ENCODE measurements at regions not wholly inside any gene's neighbourhood (a gene's known extent, or its start where the extent isn't known, plus 50 kb on each side); places are given as distances from the start of the nearest gene placed in this dataset.

DNA sequence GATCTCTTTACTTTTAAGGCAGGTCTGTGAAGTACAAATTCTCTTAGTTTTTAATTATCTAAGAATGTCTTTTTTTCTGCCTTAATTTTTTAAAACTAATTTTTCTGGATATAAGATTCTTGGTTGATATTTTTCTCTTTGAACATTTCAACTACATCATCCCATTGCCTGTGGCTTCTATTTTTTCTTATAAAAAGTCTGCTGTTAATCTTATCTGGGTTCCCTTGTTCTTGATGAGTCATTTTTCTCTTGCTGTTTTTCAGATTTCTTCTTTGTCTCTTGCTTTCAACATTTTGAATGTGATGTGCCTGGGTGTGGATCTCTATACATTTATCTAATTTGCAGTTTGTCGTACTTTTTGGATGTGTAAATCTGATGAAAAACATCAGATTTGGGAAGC lies 525.2 kb upstream of the PBX1 start:
- H3K4me3 ChIP-seq (ENCODE audit: low read depth, low read length): no peak overlapping the region
- no peak for DNase-seq (ENCODE audit: low read depth)
- no peak for TF ChIP-seq CTCF (IDR thresholded peaks at IDR 0.05; ENCODE audit: control insufficient read depth, extremely low read depth, insufficient read depth)

GRCh38 chr1:164040754-164041153 lies 518.2 kb upstream of the PBX1 start:
- no peak for TF ChIP-seq CTCF (IDR thresholded peaks at IDR 0.05; ENCODE audit: control insufficient read depth, extremely low read depth, insufficient read depth)
- DNase-seq (ENCODE audit: low read depth): no peak
- H3K4me3 ChIP-seq (ENCODE audit: low read depth, low read length): no peak overlapping the region

DNA sequence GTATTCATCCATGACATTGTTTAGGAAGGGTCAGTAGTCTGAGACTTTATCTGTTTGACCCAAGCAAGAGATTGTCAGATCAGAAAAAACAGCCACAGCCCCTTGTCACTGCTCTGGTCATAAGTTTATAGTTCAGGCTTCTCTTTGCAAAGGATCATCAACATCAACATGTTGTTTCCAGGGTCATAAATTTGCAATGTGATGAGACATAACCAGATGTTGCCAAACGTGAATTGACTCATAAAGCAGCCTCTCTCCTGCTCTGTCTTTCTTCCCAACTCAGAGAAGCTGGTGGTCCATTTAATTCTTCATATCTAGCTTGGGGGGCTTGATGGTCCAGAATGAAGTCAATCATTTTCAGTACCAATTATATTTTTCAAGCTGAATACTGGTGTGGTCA lies 507.2 kb upstream of the PBX1 start:
- no peak overlapping the region for H3K4me3 ChIP-seq (ENCODE audit: low read depth, low read length)
- TF ChIP-seq CTCF (IDR thresholded peaks at IDR 0.05; ENCODE audit: control insufficient read depth, extremely low read depth, insufficient read depth): no peak
- DNase-seq (ENCODE audit: low read depth): no peak

GRCh38 chr1:164054331-164054730 lies 504.7 kb upstream of the PBX1 start:
- no peak overlapping the region for H3K4me3 ChIP-seq (ENCODE audit: low read depth, low read length)
- no peak for TF ChIP-seq CTCF (IDR thresholded peaks at IDR 0.05; ENCODE audit: control insufficient read depth, extremely low read depth, insufficient read depth)
- no peak for DNase-seq (ENCODE audit: low read depth)

- no peak overlapping the region for H3K4me3 ChIP-seq (ENCODE audit: low read depth, low read length)
- no peak for TF ChIP-seq CTCF (IDR thresholded peaks at IDR 0.05; ENCODE audit: control insufficient read depth, extremely low read depth, insufficient read depth)
- no peak for DNase-seq (ENCODE audit: low read depth)
Measured at GRCh38 chr1:164058198-164058597, 500.8 kb upstream of the PBX1 start.

DNA sequence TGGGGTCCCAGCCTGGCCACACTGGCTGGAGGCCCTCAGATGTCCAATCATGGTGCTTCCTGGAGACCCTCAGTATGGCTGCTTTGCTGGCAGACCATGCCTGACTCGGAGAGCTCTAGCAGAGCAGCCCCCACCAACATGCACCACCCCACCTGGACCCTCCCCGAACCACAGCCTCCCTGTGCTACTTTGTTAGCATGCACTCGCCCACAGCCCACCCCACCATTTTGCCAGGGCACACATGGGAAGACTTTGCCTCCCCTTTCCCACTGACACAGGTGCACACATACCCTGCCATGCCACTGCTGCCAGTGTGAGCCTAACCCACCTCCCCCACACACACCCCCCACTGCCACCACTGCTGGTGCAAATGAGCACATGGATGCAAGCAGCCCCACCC lies 497.5 kb upstream of the PBX1 start:
- H3K4me3 ChIP-seq (ENCODE audit: low read depth, low read length): no peak overlapping the region
- no peak for TF ChIP-seq CTCF (IDR thresholded peaks at IDR 0.05; ENCODE audit: control insufficient read depth, extremely low read depth, insufficient read depth)
- DNase-seq (ENCODE audit: low read depth): no peak

GRCh38 chr1:164064501-164064900 lies 494.5 kb upstream of the PBX1 start:
- no peak for DNase-seq (ENCODE audit: low read depth)
- no peak for TF ChIP-seq CTCF (IDR thresholded peaks at IDR 0.05; ENCODE audit: control insufficient read depth, extremely low read depth, insufficient read depth)
- H3K4me3 ChIP-seq (ENCODE audit: low read depth, low read length): no peak overlapping the region
